DND-41 (cell line): ENCODE measurements at regions not wholly inside any gene's neighbourhood (a gene's known extent, or its start where the extent isn't known, plus 50 kb on each side); places are given as distances from the start of the nearest gene placed in this dataset.

Experiments used
- ATAC-seq: fragments of 200-7000 bp; cut with Tn5 transposase; 3 replicates; pipeline ENCODE4 v1.9.1; 2021; ENCODE audit warnings: low read depth; ENCODE audit not compliant: insufficient read depth
- DNase-seq: peaks from one replicate; pipeline ENCODE4 v3.0.0-alpha.2; 2020
- H2AFZ ChIP-seq: 2 replicates; pipeline ENCODE4 v1.6.0; 2012; ENCODE audit warnings: low read depth, low read length
- H3K27ac ChIP-seq: 2 replicates; pipeline ENCODE4 v1.5.1; 2012; ENCODE audit warnings: low read length, inconsistent platforms
- H3K27me3 ChIP-seq: fragments of 200-600 bp; sonication (generic); 2 replicates; pipeline ENCODE4 v1.6.0; 2012; ENCODE audit warnings: low read length, mild to moderate bottlenecking, inconsistent platforms; ENCODE audit not compliant: insufficient read depth, poor library complexity
- H3K36me3 ChIP-seq: 2 replicates; pipeline ENCODE4 v1.5.1; 2012; ENCODE audit warnings: low read length, inconsistent platforms; ENCODE audit not compliant: insufficient read depth
- H3K4me1 ChIP-seq: 2 replicates; pipeline ENCODE4 v1.5.1; 2012; ENCODE audit warnings: mild to moderate bottlenecking, low read length; ENCODE audit not compliant: insufficient read depth
- H3K4me2 ChIP-seq: 2 replicates; pipeline ENCODE4 v1.6.0; 2012; ENCODE audit warnings: mild to moderate bottlenecking, moderate library complexity, low read length, inconsistent platforms; ENCODE audit not compliant: insufficient read depth
- H3K4me3 ChIP-seq, 2 experiments: fragments of 200-600 bp in 1 of 2; shearing (Covaris generic) in 1 of 2; 2 replicates each; pipeline ENCODE4 v1.5.1; 2012 to 2016; ENCODE audit warnings: inconsistent platforms in 2 of 2, low read length in 2 of 2, mild to moderate bottlenecking in 2 of 2, low read depth in 1 of 2, moderate library complexity in 1 of 2
- H3K79me2 ChIP-seq: 2 replicates; pipeline ENCODE4 v1.6.0; 2012; ENCODE audit warnings: low read length, inconsistent platforms; ENCODE audit not compliant: insufficient read depth
- H3K9ac ChIP-seq: 2 replicates; pipeline ENCODE4 v1.6.0; 2012; ENCODE audit warnings: low read depth, mild to moderate bottlenecking, inconsistent platforms, low read length, moderate library complexity
- H3K9me3 ChIP-seq: 2 replicates; pipeline ENCODE4 v1.5.1; 2012; ENCODE audit warnings: low read length, moderate library complexity, mild to moderate bottlenecking, inconsistent platforms; ENCODE audit not compliant: insufficient read depth, severe bottlenecking
- H4K20me1 ChIP-seq: 2 replicates; pipeline ENCODE4 v1.6.0; 2012; ENCODE audit warnings: low read length; ENCODE audit not compliant: insufficient read depth
- EZH2 ChIP-seq: IDR thresholded peaks from 3 replicates; pipeline ENCODE4 v1.6.1; 2012; ENCODE audit warnings: borderline replicate concordance, low read depth, mild to moderate bottlenecking, moderate library complexity, low read length, inconsistent platforms; ENCODE audit not compliant: severe bottlenecking
- TF ChIP-seq, protein P1 (sequence below): IDR thresholded peaks from 2 replicates; pipeline ENCODE4 v1.5.1; 2012; ENCODE audit warnings: borderline replicate concordance, low read length, moderate library complexity, mild to moderate bottlenecking; ENCODE audit not compliant: poor library complexity, severe bottlenecking; ENCODE audit errors: extremely low read depth

DNA sequence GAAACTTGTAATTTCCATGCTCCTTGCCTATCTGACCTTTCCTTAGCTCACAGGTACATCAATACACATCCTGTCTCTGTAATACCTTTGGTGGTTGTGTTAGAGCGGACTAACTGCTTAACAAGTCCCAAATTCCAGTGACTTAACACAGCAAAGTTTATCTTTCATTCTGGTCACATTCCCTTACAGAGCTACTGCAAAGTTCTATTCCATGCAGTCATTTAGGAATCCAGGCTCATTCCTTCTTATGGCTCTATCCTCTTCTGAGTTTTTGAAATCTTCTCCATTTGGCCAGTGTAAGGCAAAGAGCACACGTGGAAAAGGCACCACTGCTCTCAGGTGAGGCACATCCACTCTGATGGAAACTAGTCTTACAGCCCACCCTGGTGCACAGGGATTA, 238.6 kb upstream of the ANKRD55 start:
- no peaks in the 10 kb centered on the region for H3K36me3 ChIP-seq
- no peak overlapping the region for H3K4me2 ChIP-seq
- H3K4me3 ChIP-seq: no peak overlapping the region
- DNase-seq (no peak), ATAC-seq (no peak)
- peaks cover 4% of the 10 kb centered on the region for H3K27me3 ChIP-seq
- H2AFZ ChIP-seq: no peak overlapping the region
- no peaks in the 10 kb centered on the region for H3K79me2 ChIP-seq
- H3K4me1 ChIP-seq: no peaks in the 10 kb centered on the region
- H3K9me3 ChIP-seq: no peaks in the 10 kb centered on the region
- no peak overlapping the region for H3K9ac ChIP-seq
- no peak overlapping the region for H3K27ac ChIP-seq
- no peaks in the 10 kb centered on the region for H4K20me1 ChIP-seq
- TF ChIP-seq, protein P1, sequence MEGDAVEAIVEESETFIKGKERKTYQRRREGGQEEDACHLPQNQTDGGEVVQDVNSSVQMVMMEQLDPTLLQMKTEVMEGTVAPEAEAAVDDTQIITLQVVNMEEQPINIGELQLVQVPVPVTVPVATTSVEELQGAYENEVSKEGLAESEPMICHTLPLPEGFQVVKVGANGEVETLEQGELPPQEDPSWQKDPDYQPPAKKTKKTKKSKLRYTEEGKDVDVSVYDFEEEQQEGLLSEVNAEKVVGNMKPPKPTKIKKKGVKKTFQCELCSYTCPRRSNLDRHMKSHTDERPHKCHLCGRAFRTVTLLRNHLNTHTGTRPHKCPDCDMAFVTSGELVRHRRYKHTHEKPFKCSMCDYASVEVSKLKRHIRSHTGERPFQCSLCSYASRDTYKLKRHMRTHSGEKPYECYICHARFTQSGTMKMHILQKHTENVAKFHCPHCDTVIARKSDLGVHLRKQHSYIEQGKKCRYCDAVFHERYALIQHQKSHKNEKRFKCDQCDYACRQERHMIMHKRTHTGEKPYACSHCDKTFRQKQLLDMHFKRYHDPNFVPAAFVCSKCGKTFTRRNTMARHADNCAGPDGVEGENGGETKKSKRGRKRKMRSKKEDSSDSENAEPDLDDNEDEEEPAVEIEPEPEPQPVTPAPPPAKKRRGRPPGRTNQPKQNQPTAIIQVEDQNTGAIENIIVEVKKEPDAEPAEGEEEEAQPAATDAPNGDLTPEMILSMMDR: no peak
- no peak for TF ChIP-seq EZH2

DNA sequence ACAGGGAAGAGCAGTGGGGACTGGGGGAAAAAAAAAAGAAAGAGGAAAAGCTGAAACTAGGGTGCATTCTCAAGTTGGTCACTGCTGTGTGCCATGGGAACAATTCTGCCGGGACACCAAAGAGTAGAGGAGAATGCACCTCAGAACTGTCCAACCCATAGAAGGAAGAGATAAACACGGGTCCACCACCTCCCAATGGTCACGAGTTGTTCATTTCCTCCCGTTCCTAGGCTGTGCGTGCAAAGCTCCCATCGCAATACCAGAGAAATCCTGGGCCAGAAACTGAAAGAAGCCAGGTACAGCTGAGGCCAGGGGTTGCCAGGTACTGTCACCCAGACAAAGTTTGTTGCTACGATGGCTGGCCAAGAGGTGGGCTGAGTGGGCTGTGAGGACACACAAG, 236.9 kb upstream of the ANKRD55 start:
- DNase-seq (no peak), ATAC-seq (no peak)
- Histone ChIP-seq H2AFZ (no peak overlapping the region), H3K79me2 (no peaks in the 10 kb centered on the region), H3K9ac (no peak overlapping the region), H3K27ac (no peak overlapping the region), H3K36me3 (no peaks in the 10 kb centered on the region), H4K20me1 (no peaks in the 10 kb centered on the region), H3K9me3 (no peaks in the 10 kb centered on the region), H3K4me2 (no peak overlapping the region), H3K4me1 (no peaks in the 10 kb centered on the region), H3K27me3 (peaks cover 4% of the 10 kb centered on the region), H3K4me3 (no peak overlapping the region)
- TF ChIP-seq EZH2: no peak
- TF ChIP-seq, protein P1: no peak

DNA sequence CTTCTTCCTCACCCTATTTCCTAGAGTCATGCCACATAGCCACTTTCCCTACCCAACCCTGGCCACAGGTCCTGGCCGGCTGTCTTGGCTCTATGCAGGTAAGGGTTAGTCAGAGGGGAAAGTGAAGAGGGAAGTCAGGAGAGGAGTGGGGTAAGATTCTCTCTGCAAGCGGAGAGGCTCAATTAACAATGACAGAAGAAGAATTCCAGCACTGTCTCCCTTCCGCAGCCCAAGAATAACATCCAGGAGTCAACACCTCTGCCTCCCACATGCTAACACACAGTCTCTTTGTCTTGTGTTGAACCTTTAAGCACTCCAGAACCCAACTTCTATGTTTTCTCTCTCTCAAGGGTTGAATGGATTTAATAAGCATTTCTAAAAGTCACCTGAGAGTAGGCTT, 235.1 kb upstream of the ANKRD55 start:
- Histone ChIP-seq H3K4me1 (no peaks in the 10 kb centered on the region), H3K36me3 (no peaks in the 10 kb centered on the region), H3K9me3 (no peaks in the 10 kb centered on the region), H2AFZ (no peak overlapping the region), H3K27me3 (peaks cover 4% of the 10 kb centered on the region), H3K4me2 (no peak overlapping the region), H3K27ac (no peak overlapping the region), H3K79me2 (no peaks in the 10 kb centered on the region), H3K9ac (no peak overlapping the region), H3K4me3 (no peak overlapping the region), H4K20me1 (no peaks in the 10 kb centered on the region)
- DNase-seq (no peak), ATAC-seq (no peak)
- no peak for TF ChIP-seq EZH2
- TF ChIP-seq, protein P1: no peak

DNA sequence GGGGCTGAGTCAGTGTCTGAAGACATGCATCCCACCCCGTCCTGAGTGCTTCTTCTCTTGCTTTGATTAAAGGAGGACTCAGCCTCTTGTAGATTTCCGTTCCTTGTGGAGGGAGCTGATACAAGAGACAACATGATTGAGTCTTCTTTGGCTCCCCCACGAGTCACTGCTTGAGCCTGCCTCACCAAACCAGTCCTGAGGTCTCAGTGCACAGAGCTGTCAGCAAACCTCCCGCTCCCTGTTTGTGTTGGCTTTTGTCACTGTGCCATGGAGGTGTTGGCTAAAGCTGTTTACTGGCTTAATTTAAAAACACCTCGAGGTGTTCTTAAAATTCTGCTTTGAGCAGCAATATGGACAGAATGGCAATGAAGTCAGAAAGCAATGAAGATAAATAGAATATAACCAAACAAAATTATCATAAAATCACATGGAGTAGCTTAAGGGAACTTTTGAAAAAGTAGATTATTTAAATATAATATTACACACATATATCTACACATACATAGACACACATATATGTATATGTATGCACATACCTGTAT, 234.1 kb upstream of the ANKRD55 start:
- Histone ChIP-seq H3K4me1 (no peaks in the 10 kb centered on the region), H3K9ac (no peak overlapping the region), H3K27ac (no peak overlapping the region), H3K9me3 (no peaks in the 10 kb centered on the region), H3K36me3 (no peaks in the 10 kb centered on the region), H3K4me2 (no peak overlapping the region), H2AFZ (no peak overlapping the region), H4K20me1 (no peaks in the 10 kb centered on the region), H3K4me3 (no peak overlapping the region), H3K27me3 (peaks cover 4% of the 10 kb centered on the region), H3K79me2 (no peaks in the 10 kb centered on the region)
- ATAC-seq: no peak
- no peak for DNase-seq
- TF ChIP-seq EZH2: no peak
- TF ChIP-seq, protein P1: no peak
